Activated effector memory CD4-positive, alpha-beta T cell treated with Interleukin-2 at 50 U/mL for 16 hours (primary cell): ENCODE measurements at regions not wholly inside any gene's neighbourhood (a gene's known extent, or its start where the extent isn't known, plus 50 kb on each side); places are given as distances from the start of the nearest gene placed in this dataset.
"Not testable (repeated sequence)": the region's sequence is repeated elsewhere in the genome, so short reads cannot be mapped to it uniquely, and the experiment has no call there.

Experiments
- DNase-seq: peaks from one replicate; pipeline ENCODE4 v3.0.0-alpha.2; 2020

GRCh38 chr3:193805448-193805847, 212.4 kb downstream of the OPA1 start:
- no peak for DNase-seq

GRCh38 chr3:193808317-193808716, 215.3 kb downstream of the OPA1 start:
- DNase-seq = no peak

- DNase-seq = no peak
Observed at GRCh38 chr3:193809106-193809505, 216.1 kb downstream of the OPA1 start.

GRCh38 chr3:193812078-193812725, 219.2 kb downstream of the OPA1 start:
- no peak for DNase-seq

- no peak for DNase-seq
Observed at GRCh38 chr3:193812791-193813500, 219.9 kb downstream of the OPA1 start.

GRCh38 chr3:193813501-193813830, 220.5 kb downstream of the OPA1 start:
- DNase-seq = no peak

- DNase-seq = no peak
Observed at GRCh38 chr3:193814166-193814892, 221.3 kb downstream of the OPA1 start.

GRCh38 chr3:193815246-193816027, 222.4 kb downstream of the OPA1 start:
- no peak for DNase-seq

GRCh38 chr3:193816028-193816395, 223.0 kb downstream of the OPA1 start:
- DNase-seq = no peak

- DNase-seq = no peak
Observed at GRCh38 chr3:193816656-193817311, 223.8 kb downstream of the OPA1 start.

GRCh38 chr3:193819117-193820010, 226.4 kb downstream of the OPA1 start:
- no peak for DNase-seq

GRCh38 chr3:193821151-193821668, 228.2 kb downstream of the OPA1 start:
- DNase-seq = no peak

- DNase-seq = no peak
Observed at GRCh38 chr3:193822492-193823212, 229.6 kb downstream of the OPA1 start.

GRCh38 chr3:193823213-193823605, 230.2 kb downstream of the OPA1 start:
- not testable (repeated sequence) for DNase-seq

- no peak for DNase-seq
Observed at GRCh38 chr3:193824365-193824764, 231.4 kb downstream of the OPA1 start.

- DNase-seq = no peak
Observed at GRCh38 chr3:193825617-193826016, 232.6 kb downstream of the OPA1 start.

GRCh38 chr3:193826159-193826795, 233.3 kb downstream of the OPA1 start:
- no peak for DNase-seq

GRCh38 chr3:193827040-193827669, 234.1 kb downstream of the OPA1 start:
- no peak for DNase-seq

GRCh38 chr3:193827871-193828270, 234.9 kb downstream of the OPA1 start:
- no peak for DNase-seq

- DNase-seq = no peak
Observed at GRCh38 chr3:193828477-193828876, 235.5 kb downstream of the OPA1 start.
